C4-2B (cell line): ENCODE measurements at regions not wholly inside any gene's neighbourhood (a gene's known extent, or its start where the extent isn't known, plus 50 kb on each side); places are given as distances from the start of the nearest gene placed in this dataset.

Experiments used
- H3K27ac ChIP-seq: fragments of 450-650 bp; 2 replicates; pipeline ENCODE4 v1.5.1; 2017
- CTCF ChIP-seq: fragments of 450-650 bp; conservative IDR thresholded peaks from 2 replicates; pipeline ENCODE4 v1.5.1; 2017; ENCODE audit warnings: mild to moderate bottlenecking
- ZFX ChIP-seq: fragments of 450-650 bp; IDR thresholded peaks from 2 replicates; pipeline ENCODE4 v1.6.1; 2017

GRCh38 chr6:50259903-50260302 is 210.2 kb upstream of the DEFB112 start:
- no peak overlapping the region for H3K27ac ChIP-seq
- TF ChIP-seq CTCF (no peak), ZFX (no peak)

DNA sequence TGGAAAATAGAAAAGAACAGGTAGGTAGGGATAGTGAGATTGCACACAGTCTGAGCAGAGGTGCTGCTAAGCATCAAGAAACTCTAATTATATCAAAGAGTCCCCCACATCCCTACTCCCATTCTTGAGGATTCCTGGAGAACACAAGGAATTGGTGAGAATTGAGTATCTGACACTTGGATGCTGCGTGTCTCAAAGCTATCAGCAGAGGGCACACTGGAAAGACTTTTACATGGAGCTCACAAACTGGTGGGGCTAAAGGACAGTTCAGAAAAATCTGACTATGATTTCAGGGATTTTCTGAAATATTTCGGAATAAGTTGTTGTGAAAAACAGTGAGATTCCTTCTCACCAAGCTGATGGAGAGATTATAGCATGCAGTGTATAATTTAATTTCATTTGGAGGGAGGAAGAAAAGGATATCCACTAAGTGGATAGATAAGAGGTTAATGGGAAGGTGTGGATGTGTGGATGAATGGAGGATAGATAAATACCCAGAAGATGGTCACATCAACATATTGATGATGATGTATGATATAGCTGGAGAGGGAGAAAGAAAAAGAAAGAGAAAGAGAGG is 215.4 kb upstream of the DEFB112 start:
- TF ChIP-seq CTCF, result peak; percentile 60
- no peak for TF ChIP-seq ZFX
- no peak overlapping the region for H3K27ac ChIP-seq

- no peak overlapping the region for H3K27ac ChIP-seq
- TF ChIP-seq CTCF (no peak), ZFX (no peak)
These were observed 220.7 kb upstream of the DEFB112 start for GRCh38 chr6:50270415-50270814.

DNA sequence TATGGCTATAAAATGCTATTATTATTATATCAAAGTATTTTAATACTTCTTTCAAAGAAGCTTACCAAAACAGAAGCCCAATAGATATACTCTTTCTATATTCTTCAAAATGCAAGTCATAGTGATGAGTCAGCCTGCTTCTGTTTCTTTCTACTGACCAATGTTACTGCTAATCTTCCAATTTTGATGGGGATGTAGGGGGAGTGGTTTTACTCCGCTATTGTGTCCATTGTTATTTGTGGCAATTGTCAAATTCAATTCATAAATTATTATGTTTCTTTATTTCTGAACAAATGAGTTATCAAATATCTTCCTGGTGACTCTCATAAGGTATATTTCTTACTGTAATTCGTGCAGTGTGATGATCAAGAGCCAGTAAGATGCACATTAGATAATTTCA is 221.5 kb upstream of the DEFB112 start:
- H3K27ac ChIP-seq, result no peak overlapping the region
- no peak for TF ChIP-seq CTCF
- TF ChIP-seq ZFX, result no peak

- H3K27ac ChIP-seq, result no peak overlapping the region
- TF ChIP-seq ZFX (no peak), CTCF (no peak)
These were observed 222.1 kb upstream of the DEFB112 start for GRCh38 chr6:50271817-50272216.

GRCh38 chr6:50272611-50273010 is 222.9 kb upstream of the DEFB112 start:
- H3K27ac ChIP-seq, result no peak overlapping the region
- no peak for TF ChIP-seq ZFX
- TF ChIP-seq CTCF, result no peak

DNA sequence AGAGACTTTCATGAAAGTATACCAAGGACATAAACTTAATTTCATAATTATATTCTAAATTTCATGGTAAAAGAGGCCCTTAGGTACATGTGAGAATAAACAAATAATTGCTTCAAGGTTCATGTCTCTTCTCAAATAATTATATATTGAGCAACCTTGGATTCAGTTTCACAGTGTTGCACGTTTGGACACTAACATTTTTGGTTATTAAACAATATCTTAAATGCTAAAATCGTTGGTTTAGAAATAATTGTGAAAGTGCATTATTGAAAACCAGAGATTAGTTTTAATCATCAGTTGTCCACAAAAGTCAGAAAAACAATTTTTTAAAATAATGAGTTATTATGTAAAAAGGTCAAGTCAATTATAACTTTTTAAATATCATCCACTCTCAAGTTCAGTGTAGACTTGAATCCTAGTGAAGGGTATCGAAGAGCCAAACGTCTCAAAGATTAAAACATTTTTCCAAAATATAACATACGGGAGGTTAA is 227.1 kb upstream of the DEFB112 start:
- H3K27ac ChIP-seq, result no peak overlapping the region
- TF ChIP-seq ZFX (no peak), CTCF (no peak)
